ENCODE measurements at regions not wholly inside any gene's neighbourhood (a gene's known extent, or its start where the extent isn't known, plus 50 kb on each side); places are given as distances from the start of the nearest gene placed in this dataset.
"Not testable (repeated sequence)": the region's sequence is repeated elsewhere in the genome, so short reads cannot be mapped to it uniquely, and the experiment has no call there.

GRCh38 chr13:67950603-67951002, 720.5 kb upstream of the PCDH9 start:
- DNase-seq (ENCODE audit: low read depth, low spot score) = no peak

GRCh38 chr13:67946131-67946530, 716.0 kb upstream of the PCDH9 start:
- DNase-seq (ENCODE audit: low read depth, low spot score) = no peak

- no peak for DNase-seq (ENCODE audit: low read depth, low spot score)
Observed at GRCh38 chr13:67943116-67943515, 713.0 kb upstream of the PCDH9 start.

- DNase-seq (ENCODE audit: low read depth, low spot score) = no peak
Observed at GRCh38 chr13:67935626-67936025, 705.5 kb upstream of the PCDH9 start.

- no peak for DNase-seq (ENCODE audit: low read depth, low spot score)
Observed at GRCh38 chr13:67934617-67935330, 704.6 kb upstream of the PCDH9 start.

GRCh38 chr13:67932991-67933390, 702.9 kb upstream of the PCDH9 start:
- DNase-seq (ENCODE audit: low read depth, low spot score) = no peak

GRCh38 chr13:67917291-67917987, 687.3 kb upstream of the PCDH9 start:
- DNase-seq (ENCODE audit: low read depth, low spot score) = no peak

- no peak for DNase-seq (ENCODE audit: low read depth, low spot score)
Observed at GRCh38 chr13:67916650-67917049, 686.5 kb upstream of the PCDH9 start.

- DNase-seq (ENCODE audit: low read depth, low spot score) = no peak
Observed at GRCh38 chr13:67914535-67914934, 684.4 kb upstream of the PCDH9 start.

- not testable (repeated sequence) for DNase-seq (ENCODE audit: low read depth, low spot score)
Observed at GRCh38 chr13:67902960-67903359, 672.8 kb upstream of the PCDH9 start.

GRCh38 chr13:67880916-67881315, 650.8 kb upstream of the PCDH9 start:
- no peak for DNase-seq (ENCODE audit: low read depth, low spot score)

GRCh38 chr13:67878376-67878775, 648.2 kb upstream of the PCDH9 start:
- DNase-seq (ENCODE audit: low read depth, low spot score) = no peak

- DNase-seq (ENCODE audit: low read depth, low spot score) = no peak
Observed at GRCh38 chr13:67877031-67877430, 646.9 kb upstream of the PCDH9 start.

GRCh38 chr13:67867206-67867605, 637.1 kb upstream of the PCDH9 start:
- DNase-seq (ENCODE audit: low read depth, low spot score) = no peak

- DNase-seq (ENCODE audit: low read depth, low spot score) = no peak
Observed at GRCh38 chr13:67860315-67860714, 630.2 kb upstream of the PCDH9 start.

GRCh38 chr13:67859904-67860303, 629.8 kb upstream of the PCDH9 start:
- DNase-seq (ENCODE audit: low read depth, low spot score) = no peak

GRCh38 chr13:67857581-67858310, 627.6 kb upstream of the PCDH9 start:
- no peak for DNase-seq (ENCODE audit: low read depth, low spot score)

- DNase-seq (ENCODE audit: low read depth, low spot score) = no peak
Observed at GRCh38 chr13:67856955-67857354, 626.8 kb upstream of the PCDH9 start.

- no peak for DNase-seq (ENCODE audit: low read depth, low spot score)
Observed at GRCh38 chr13:67855741-67856238, 625.7 kb upstream of the PCDH9 start.

- DNase-seq (ENCODE audit: low read depth, low spot score) = no peak
Observed at GRCh38 chr13:67854990-67855389, 624.9 kb upstream of the PCDH9 start.

- no peak for DNase-seq (ENCODE audit: low read depth, low spot score)
Observed at GRCh38 chr13:67844574-67844973, 614.4 kb upstream of the PCDH9 start.

GRCh38 chr13:67841071-67841470, 610.9 kb upstream of the PCDH9 start:
- DNase-seq (ENCODE audit: low read depth, low spot score) = peak; percentile 72

Measured in ELF-1 (cell line).